Progenitor cell of endocrine pancreas (in vitro differentiated cells): ENCODE measurements at regions not wholly inside any gene's neighbourhood (a gene's known extent, or its start where the extent isn't known, plus 50 kb on each side); places are given as distances from the start of the nearest gene placed in this dataset.

Experiments used
- DNase-seq: peaks from one replicate; pipeline ENCODE4 v3.0.0; 2021; ENCODE audit warnings: low spot score; ENCODE audit not compliant: unreplicated experiment
- H3K27ac Mint-ChIP-seq: 2 replicates; pipeline ENCODE4 v1.8.0; 2021; ENCODE audit warnings: mild to moderate bottlenecking, moderate library complexity, mixed read lengths
- H3K27me3 Mint-ChIP-seq: 2 replicates; pipeline ENCODE4 v1.8.0; 2021; ENCODE audit warnings: mixed read lengths
- H3K36me3 Mint-ChIP-seq: 2 replicates; pipeline ENCODE4 v1.8.0; 2022; ENCODE audit warnings: mixed read lengths; ENCODE audit not compliant: insufficient read depth
- H3K4me1 Mint-ChIP-seq: 2 replicates; pipeline ENCODE4 v1.8.0; 2021; ENCODE audit warnings: low read depth, mixed read lengths
- H3K4me3 Mint-ChIP-seq: 2 replicates; pipeline ENCODE4 v1.8.0; 2021; ENCODE audit warnings: low read depth, mild to moderate bottlenecking, moderate library complexity, mixed read lengths
- H3K9me3 Mint-ChIP-seq: 2 replicates; pipeline ENCODE4 v1.8.0; 2021; ENCODE audit warnings: low read depth, mixed read lengths
- TF ChIP-seq, protein P1 (sequence below): fragments of 200-600 bp; sonication (generic); IDR thresholded peaks from one replicate; pipeline ENCODE4 v1.5.0; 2021; ENCODE audit warnings: antibody characterized with exemption, mild to moderate bottlenecking; ENCODE audit not compliant: unreplicated experiment

DNA sequence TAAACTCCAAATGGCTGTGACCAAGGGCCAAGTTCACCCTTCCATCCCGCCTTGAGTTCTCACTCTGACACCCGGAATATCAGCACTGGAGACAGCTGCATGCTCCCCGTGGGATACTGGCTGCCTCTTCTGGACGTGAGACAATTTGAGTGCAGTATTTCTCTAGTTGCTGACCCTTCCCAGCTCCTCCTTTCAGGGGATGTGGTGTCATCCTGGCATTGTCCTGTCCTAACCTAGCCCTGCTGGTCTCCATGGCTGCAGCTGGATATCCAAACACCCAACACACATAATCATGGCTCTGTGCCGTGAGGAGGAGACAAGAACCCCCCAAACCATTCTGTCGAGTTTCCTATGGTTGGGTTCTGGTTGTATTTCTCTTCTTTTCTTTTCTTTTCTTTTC lies 82.6 kb downstream of the PAX1 start:
- Mint-ChIP-seq H3K36me3 (no peaks in the 10 kb centered on the region), H3K4me1 (no peaks in the 10 kb centered on the region), H3K9me3 (no peaks in the 10 kb centered on the region), H3K27ac (no peak overlapping the region), H3K27me3 (peaks cover 9% of the 10 kb centered on the region), H3K4me3 (no peak overlapping the region)
- TF ChIP-seq, protein P1, sequence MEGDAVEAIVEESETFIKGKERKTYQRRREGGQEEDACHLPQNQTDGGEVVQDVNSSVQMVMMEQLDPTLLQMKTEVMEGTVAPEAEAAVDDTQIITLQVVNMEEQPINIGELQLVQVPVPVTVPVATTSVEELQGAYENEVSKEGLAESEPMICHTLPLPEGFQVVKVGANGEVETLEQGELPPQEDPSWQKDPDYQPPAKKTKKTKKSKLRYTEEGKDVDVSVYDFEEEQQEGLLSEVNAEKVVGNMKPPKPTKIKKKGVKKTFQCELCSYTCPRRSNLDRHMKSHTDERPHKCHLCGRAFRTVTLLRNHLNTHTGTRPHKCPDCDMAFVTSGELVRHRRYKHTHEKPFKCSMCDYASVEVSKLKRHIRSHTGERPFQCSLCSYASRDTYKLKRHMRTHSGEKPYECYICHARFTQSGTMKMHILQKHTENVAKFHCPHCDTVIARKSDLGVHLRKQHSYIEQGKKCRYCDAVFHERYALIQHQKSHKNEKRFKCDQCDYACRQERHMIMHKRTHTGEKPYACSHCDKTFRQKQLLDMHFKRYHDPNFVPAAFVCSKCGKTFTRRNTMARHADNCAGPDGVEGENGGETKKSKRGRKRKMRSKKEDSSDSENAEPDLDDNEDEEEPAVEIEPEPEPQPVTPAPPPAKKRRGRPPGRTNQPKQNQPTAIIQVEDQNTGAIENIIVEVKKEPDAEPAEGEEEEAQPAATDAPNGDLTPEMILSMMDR: no peak
- no peak for DNase-seq

DNA sequence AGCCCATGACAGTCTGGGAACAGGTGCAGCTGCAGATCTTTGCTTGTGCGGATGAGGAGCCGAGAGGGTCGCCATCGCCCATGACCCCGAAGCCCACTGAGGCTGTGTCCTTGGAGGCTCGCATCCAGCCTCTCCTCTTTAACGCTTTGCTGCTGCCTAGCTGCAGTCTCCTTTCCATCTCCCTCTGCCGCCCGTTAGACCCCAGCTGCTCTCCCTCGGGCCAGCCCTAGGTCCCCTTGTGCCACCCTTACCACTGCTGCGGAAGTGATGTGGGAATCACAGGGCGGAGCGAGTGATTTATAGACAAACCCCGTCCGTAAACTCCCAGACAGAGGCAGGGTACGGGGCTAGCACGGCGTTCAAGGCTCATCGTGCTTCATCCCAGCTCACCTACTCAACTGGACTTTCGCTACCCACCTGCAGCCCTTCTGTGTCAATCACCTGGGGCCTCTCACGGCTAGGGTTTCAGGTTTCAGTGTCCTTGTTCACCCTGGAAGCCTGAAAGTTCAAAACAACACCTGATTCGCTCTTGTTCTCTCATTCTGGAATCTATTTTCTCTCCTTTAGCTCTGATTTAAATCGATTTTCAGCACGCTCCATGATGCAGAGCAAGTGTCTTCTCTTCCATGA lies 76.1 kb downstream of the PAX1 start:
- Mint-ChIP-seq H3K36me3 (no peaks in the 10 kb centered on the region), H3K4me1 (peaks cover 4% of the 10 kb centered on the region), H3K4me3 (no peak overlapping the region), H3K27ac (no peak overlapping the region), H3K9me3 (no peaks in the 10 kb centered on the region), H3K27me3 (peaks cover 29% of the 10 kb centered on the region)
- no peak for DNase-seq
- TF ChIP-seq, protein P1: no peak

DNA sequence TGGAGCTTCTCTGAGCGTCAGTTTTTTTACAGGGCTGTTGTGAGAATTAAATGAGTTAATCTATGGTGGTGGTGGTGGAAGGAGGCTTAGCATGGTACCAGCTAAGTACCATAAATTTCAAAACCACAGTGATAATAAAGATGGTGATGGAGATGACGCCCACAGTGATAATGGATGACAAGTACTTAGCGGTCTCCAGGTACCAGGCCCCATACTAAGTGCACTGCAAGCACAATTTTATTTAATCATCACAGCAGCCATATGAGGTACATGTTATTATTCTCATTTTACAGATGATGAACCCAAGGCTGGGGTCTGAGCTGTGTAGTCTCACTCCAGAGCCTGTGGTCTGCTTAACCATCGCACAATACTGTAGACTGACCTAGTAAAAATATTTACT lies 75.1 kb downstream of the PAX1 start:
- no peak overlapping the region for H3K27ac Mint-ChIP-seq
- no peaks in the 10 kb centered on the region for H3K36me3 Mint-ChIP-seq
- H3K4me1 Mint-ChIP-seq: peaks cover 4% of the 10 kb centered on the region
- H3K4me3 Mint-ChIP-seq: no peak overlapping the region
- no peak for DNase-seq
- no peaks in the 10 kb centered on the region for H3K9me3 Mint-ChIP-seq
- TF ChIP-seq, protein P1: no peak
- H3K27me3 Mint-ChIP-seq: peaks cover 32% of the 10 kb centered on the region
